ENCODE measurements at regions not wholly inside any gene's neighbourhood (a gene's known extent, or its start where the extent isn't known, plus 50 kb on each side); places are given as distances from the start of the nearest gene placed in this dataset.

DNA sequence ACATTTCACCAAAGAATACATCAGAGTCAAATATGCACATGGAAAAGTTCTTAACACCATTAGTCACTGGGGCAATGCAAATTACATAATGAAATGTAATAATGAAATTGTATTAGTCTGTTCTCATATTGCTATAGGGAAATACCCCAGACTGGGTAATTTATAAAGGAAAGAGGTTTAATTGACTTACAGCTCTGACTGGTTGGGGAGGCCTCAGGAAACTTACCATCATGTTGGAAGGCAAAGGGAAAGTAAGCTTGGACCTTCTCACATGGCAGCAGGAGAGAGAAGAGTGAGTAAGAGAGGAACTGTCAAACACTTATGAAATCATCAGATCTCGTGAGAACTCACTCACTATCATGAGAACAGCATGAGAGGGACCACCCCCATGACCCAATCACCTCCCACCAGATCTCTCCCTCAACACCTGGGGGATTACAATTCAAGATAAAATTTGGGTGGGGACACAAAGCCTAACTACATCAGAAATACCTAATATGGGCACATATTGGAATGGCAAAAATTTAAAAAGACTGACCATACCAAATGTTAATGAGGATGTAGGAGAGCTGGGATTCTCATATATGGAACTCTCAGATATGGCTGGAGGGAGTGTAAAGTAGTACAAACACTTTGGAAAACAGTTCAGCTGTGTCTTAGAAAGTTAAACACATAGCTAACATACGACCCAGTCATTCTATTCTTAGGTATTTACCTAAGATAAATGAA, 65.1 kb upstream of the CD44 start:
- H3K27ac ChIP-seq = no peak overlapping the region
- TF ChIP-seq, protein P1, sequence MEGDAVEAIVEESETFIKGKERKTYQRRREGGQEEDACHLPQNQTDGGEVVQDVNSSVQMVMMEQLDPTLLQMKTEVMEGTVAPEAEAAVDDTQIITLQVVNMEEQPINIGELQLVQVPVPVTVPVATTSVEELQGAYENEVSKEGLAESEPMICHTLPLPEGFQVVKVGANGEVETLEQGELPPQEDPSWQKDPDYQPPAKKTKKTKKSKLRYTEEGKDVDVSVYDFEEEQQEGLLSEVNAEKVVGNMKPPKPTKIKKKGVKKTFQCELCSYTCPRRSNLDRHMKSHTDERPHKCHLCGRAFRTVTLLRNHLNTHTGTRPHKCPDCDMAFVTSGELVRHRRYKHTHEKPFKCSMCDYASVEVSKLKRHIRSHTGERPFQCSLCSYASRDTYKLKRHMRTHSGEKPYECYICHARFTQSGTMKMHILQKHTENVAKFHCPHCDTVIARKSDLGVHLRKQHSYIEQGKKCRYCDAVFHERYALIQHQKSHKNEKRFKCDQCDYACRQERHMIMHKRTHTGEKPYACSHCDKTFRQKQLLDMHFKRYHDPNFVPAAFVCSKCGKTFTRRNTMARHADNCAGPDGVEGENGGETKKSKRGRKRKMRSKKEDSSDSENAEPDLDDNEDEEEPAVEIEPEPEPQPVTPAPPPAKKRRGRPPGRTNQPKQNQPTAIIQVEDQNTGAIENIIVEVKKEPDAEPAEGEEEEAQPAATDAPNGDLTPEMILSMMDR (IDR thresholded peaks at IDR 0.05; ENCODE audit: low read depth, low read length) = no peak
- peaks cover 3% of the 10 kb centered on the region for H3K9me3 ChIP-seq (ENCODE audit: severe bottlenecking)
- no peak for DNase-seq
- no peaks in the 10 kb centered on the region for H3K36me3 ChIP-seq
- no peaks in the 10 kb centered on the region for H3K27me3 ChIP-seq (ENCODE audit: insufficient read depth, low read depth, severe bottlenecking)
- H3K4me3 ChIP-seq (ENCODE audit: low read depth, low read length) = no peak overlapping the region

GRCh38 chr11:35076201-35077100, 62.5 kb upstream of the CD44 start:
- H3K27me3 ChIP-seq (ENCODE audit: insufficient read depth, low read depth, severe bottlenecking) = no peaks in the 10 kb centered on the region
- TF ChIP-seq, protein P1 (IDR thresholded peaks at IDR 0.05; ENCODE audit: low read depth, low read length) = no peak
- H3K4me3 ChIP-seq (ENCODE audit: low read depth, low read length) = no peak overlapping the region
- H3K27ac ChIP-seq = no peak overlapping the region
- no peaks in the 10 kb centered on the region for H3K36me3 ChIP-seq
- DNase-seq = no peak
- H3K9me3 ChIP-seq (ENCODE audit: severe bottlenecking) = no peaks in the 10 kb centered on the region

GRCh38 chr11:35077709-35078469, 61.1 kb upstream of the CD44 start:
- H3K27ac ChIP-seq = no peak overlapping the region
- no peak for DNase-seq
- TF ChIP-seq, protein P1 (IDR thresholded peaks at IDR 0.05; ENCODE audit: low read depth, low read length) = no peak

GRCh38 chr11:35078470-35078735, 60.6 kb upstream of the CD44 start:
- Histone ChIP-seq H3K27me3 (ENCODE audit: insufficient read depth, low read depth, severe bottlenecking) (no peaks in the 10 kb centered on the region), H3K27ac (no peak overlapping the region), H3K9me3 (ENCODE audit: severe bottlenecking) (no peaks in the 10 kb centered on the region), H3K4me3 (ENCODE audit: low read depth, low read length) (no peak overlapping the region), H3K36me3 (no peaks in the 10 kb centered on the region)
- TF ChIP-seq, protein P1 (IDR thresholded peaks at IDR 0.05; ENCODE audit: low read depth, low read length) = no peak
- DNase-seq = no peak

More at GRCh38 chr11:35077709-35078469, 61.1 kb upstream of the CD44 start:
- Histone ChIP-seq H3K9me3 (ENCODE audit: severe bottlenecking) (no peaks in the 10 kb centered on the region), H3K36me3 (no peaks in the 10 kb centered on the region), H3K27me3 (ENCODE audit: insufficient read depth, low read depth, severe bottlenecking) (no peaks in the 10 kb centered on the region), H3K4me3 (ENCODE audit: low read depth, low read length) (no peak overlapping the region)

DNA sequence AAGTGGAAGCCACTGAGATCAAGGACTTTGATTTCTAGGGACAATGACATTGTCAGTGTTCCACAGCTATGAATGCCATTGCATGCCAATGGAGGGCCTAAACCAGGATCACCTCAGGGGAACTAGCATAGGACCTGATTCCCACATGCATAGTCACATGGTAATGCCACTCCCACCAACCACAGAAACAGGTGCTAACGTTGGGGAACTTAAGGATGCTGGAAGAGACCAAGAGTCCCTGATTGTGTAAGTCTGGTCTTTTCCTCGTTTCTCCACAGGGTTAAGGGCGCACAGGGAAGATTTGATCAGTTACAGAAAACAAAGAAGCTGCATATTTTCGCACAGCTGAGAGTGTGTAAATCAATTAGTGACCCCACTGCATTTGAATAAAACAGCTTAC, 59.4 kb upstream of the CD44 start:
- Histone ChIP-seq H3K27ac (no peak overlapping the region), H3K36me3 (no peaks in the 10 kb centered on the region), H3K4me3 (ENCODE audit: low read depth, low read length) (no peak overlapping the region), H3K27me3 (ENCODE audit: insufficient read depth, low read depth, severe bottlenecking) (no peaks in the 10 kb centered on the region), H3K9me3 (ENCODE audit: severe bottlenecking) (no peaks in the 10 kb centered on the region)
- TF ChIP-seq, protein P1 (IDR thresholded peaks at IDR 0.05; ENCODE audit: low read depth, low read length) = no peak
- DNase-seq = no peak

Data from WERI-Rb-1 (cell line).